PC-9 (cell line): ENCODE measurements at regions not wholly inside any gene's neighbourhood (a gene's known extent, or its start where the extent isn't known, plus 50 kb on each side); places are given as distances from the start of the nearest gene placed in this dataset.

Experiments used
- BruUV-seq: library from RNA; stranded (reverse); fragments of 400-500 nt; replicated peaks from 2 replicates; lab custom pipeline; 2021; lab: Mats Ljungman, UMichigan
- CTCF ChIA-PET: fragments of 300-600 bp; sonication (Branson Sonifier 250); formaldehyde crosslinking; loops from one replicate; lab custom pipeline; 2022; ENCODE audit warnings: antibody characterized with exemption; lab: Charles Lee
- POLR2A ChIA-PET: fragments of 300-600 bp; sonication (Branson Sonifier 250); formaldehyde crosslinking; loops from one replicate; lab custom pipeline; 2022; ENCODE audit warnings: antibody characterized with exemption; ENCODE audit not compliant: unreplicated experiment; lab: Charles Lee
- DNase-seq, 2 experiments: peaks; one replicate each; pipeline versions ENCODE4 v3.0.0 to v3.0.0-alpha.2; 2015 to 2022; ENCODE audit warnings: mixed read lengths in 1 of 2
- H2AFZ ChIP-seq: fragments of 200-600 bp; sonication (generic); 2 replicates; pipeline ENCODE4 v1.8.1; 2017; ENCODE audit warnings: antibody characterized with exemption
- H3F3A ChIP-seq: fragments of 200-600 bp; sonication (generic); 2 replicates; pipeline ENCODE4 v1.8.1; 2017; ENCODE audit warnings: antibody characterized with exemption, mild to moderate bottlenecking, low read depth; ENCODE audit not compliant: insufficient read depth
- H3K27ac ChIP-seq: fragments of 200-600 bp; sonication (generic); 2 replicates; pipeline ENCODE4 v1.6.1; 2016; ENCODE audit warnings: mixed run types
- H3K27me3 ChIP-seq: fragments of 200-600 bp; sonication (generic); 2 replicates; pipeline ENCODE4 v1.6.1; 2016; ENCODE audit warnings: low read depth, mixed run types; ENCODE audit not compliant: insufficient read depth
- H3K36me3 ChIP-seq: fragments of 200-600 bp; sonication (generic); 2 replicates; pipeline ENCODE4 v1.6.1; 2016; ENCODE audit warnings: low read depth, mixed run types
- H3K4me1 ChIP-seq: fragments of 200-600 bp; sonication (generic); replicated peaks from 2 replicates; pipeline ENCODE4 v1.6.1; 2016; ENCODE audit warnings: mixed run types; ENCODE audit not compliant: insufficient read depth
- H3K4me2 ChIP-seq: fragments of 200-600 bp; sonication (generic); 2 replicates; pipeline ENCODE4 v1.6.1; 2017; ENCODE audit warnings: mixed run types
- H3K4me3 ChIP-seq: fragments of 200-600 bp; sonication (generic); 2 replicates; pipeline ENCODE4 v1.6.1; 2016; ENCODE audit warnings: mixed run types
- H3K79me2 ChIP-seq: fragments of 200-600 bp; sonication (generic); 2 replicates; pipeline ENCODE4 v1.6.1; 2017; ENCODE audit warnings: low read depth, mixed run types
- H3K9me2 ChIP-seq: fragments of 200-600 bp; sonication (generic); 2 replicates; pipeline ENCODE4 v1.8.1; 2017; ENCODE audit warnings: mild to moderate bottlenecking; ENCODE audit not compliant: insufficient read depth
- H3K9me3 ChIP-seq: fragments of 200-600 bp; sonication (generic); 2 replicates; pipeline ENCODE4 v1.8.1; 2016; ENCODE audit warnings: low read depth; ENCODE audit not compliant: insufficient read depth
- H4K20me1 ChIP-seq: fragments of 200-600 bp; sonication (generic); 2 replicates; pipeline ENCODE4 v1.8.1; 2017; ENCODE audit not compliant: insufficient read depth
- CTCF ChIP-seq: fragments of 200-600 bp; sonication (generic); conservative IDR thresholded peaks from 2 replicates; pipeline ENCODE4 v1.6.1; 2017; ENCODE audit warnings: mixed run types, antibody characterized with exemption, mild to moderate bottlenecking, moderate library complexity
- EZH2 ChIP-seq: fragments of 200-600 bp; sonication (generic); IDR thresholded peaks from 2 replicates; pipeline ENCODE4 v1.8.0; 2017; ENCODE audit warnings: antibody characterized with exemption, low read depth
- intact Hi-C: fragments of 100-400 bp; cut with micrococcal nuclease; formaldehyde crosslinking; loops from one replicate; pipeline ENCODE4 v1.10.0; 2022; ENCODE audit not compliant: unreplicated experiment

DNA sequence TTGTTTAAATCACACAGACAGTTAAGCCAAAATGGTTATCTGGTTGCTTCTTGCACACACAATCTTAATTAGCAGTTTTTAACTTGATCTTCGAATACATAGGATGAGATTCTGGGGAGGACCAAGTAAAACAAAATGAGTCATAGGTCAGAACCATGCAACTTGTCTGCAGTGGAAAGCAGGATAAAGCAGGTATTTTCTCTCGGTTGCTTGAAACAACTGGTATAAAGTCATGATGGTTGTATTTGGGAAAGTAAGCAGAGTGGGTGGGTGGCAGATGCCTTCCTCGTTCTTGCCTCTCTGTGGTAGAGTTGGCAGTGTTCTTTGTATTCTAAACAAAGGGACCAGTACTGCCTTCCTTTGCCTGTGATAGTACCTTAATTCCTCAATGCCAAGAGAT is 167.0 kb downstream of the COG6 start:
- H3K4me3 ChIP-seq = no peak overlapping the region
- POLR2A ChIA-PET = no interaction called here
- no peaks in the 10 kb centered on the region for H3K36me3 ChIP-seq
- no peak for DNase-seq
- no peaks in the 10 kb centered on the region for H3K4me1 ChIP-seq
- H3K9me3 ChIP-seq = no peaks in the 10 kb centered on the region
- no peak overlapping the region for H2AFZ ChIP-seq
- TF ChIP-seq EZH2 = no peak
- TF ChIP-seq CTCF = no peak
- no peaks in the 10 kb centered on the region for H3K27me3 ChIP-seq
- H3F3A ChIP-seq = no peaks in the 10 kb centered on the region
- CTCF ChIA-PET = no interaction called here
- H3K4me2 ChIP-seq = no peak overlapping the region
- intact Hi-C loops = no loop called here
- no TSS peak for BruUV-seq
- H3K79me2 ChIP-seq = no peaks in the 10 kb centered on the region
- no peaks in the 10 kb centered on the region for H4K20me1 ChIP-seq
- no peaks in the 10 kb centered on the region for H3K9me2 ChIP-seq
- H3K27ac ChIP-seq = no peak overlapping the region

DNA sequence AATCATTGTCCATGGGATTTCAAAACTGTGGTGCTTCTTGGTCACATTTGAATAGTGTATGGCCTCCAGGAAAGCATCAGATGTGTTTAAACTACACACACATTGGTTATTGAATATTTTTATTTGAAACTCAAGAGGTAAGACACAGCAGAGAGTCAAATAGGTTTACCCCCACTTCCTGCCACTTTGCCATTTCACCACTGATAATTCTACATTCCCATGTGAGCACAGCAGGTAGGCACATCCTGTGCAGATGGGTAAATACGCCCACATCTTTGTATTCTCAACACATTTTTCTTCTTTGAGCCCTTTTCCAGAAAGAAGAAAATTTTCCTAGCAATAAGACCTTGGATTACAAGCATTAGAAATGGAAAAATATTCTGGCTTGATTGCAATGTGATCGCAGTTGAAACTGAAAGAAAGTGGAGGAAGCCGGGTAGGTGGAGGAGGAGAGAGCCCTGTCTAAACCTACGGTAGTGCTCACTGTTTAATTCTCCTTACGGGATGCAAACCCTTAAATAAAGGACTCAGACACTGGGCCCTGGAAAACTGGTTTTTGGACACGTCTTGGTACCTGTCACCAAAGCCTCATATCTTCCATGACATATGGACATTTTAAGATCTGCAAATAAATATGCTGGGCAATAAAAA is 167.7 kb downstream of the COG6 start:
- Histone ChIP-seq H4K20me1 (no peaks in the 10 kb centered on the region), H3K27ac (no peak overlapping the region), H3K27me3 (no peaks in the 10 kb centered on the region), H3K4me1 (no peaks in the 10 kb centered on the region), H3K9me2 (no peaks in the 10 kb centered on the region), H3K9me3 (no peaks in the 10 kb centered on the region), H3K79me2 (no peaks in the 10 kb centered on the region), H3K4me3 (no peak overlapping the region), H3K36me3 (no peaks in the 10 kb centered on the region), H2AFZ (no peak overlapping the region), H3F3A (no peaks in the 10 kb centered on the region), H3K4me2 (no peak overlapping the region)
- DNase-seq = no peak
- ChIA-PET CTCF (no interaction called here), POLR2A (no interaction called here)
- intact Hi-C loops = no loop called here
- TF ChIP-seq CTCF (no peak), EZH2 (no peak)
- no TSS peak for BruUV-seq

DNA sequence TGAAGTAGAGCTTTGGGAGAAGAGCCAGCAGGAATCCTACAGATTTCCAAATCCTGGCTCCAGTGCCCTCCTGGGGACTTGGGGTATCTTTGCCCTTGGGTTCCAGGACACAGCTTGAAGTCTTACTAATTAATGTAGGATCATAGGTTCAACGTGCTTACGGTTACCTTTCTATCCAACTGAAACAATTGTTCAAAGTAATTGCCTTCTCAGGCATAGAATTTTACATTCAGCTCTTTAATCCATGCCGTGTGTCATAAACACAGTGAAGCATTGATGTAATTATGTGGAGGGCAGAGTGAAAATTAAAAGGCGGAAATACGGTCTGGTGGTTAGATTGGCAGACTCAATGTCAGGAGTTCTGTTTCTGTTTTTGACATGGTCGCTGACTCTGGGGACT is 170.4 kb downstream of the COG6 start:
- H3K4me2 ChIP-seq = no peak overlapping the region
- intact Hi-C loops = no loop called here
- H3K4me1 ChIP-seq = no peaks in the 10 kb centered on the region
- no peak overlapping the region for H2AFZ ChIP-seq
- TF ChIP-seq CTCF (no peak), EZH2 (no peak)
- no peak for DNase-seq
- H3K4me3 ChIP-seq = no peak overlapping the region
- no peak overlapping the region for H3K27ac ChIP-seq
- no peaks in the 10 kb centered on the region for H3K9me2 ChIP-seq
- POLR2A ChIA-PET = no interaction called here
- H3K9me3 ChIP-seq = no peaks in the 10 kb centered on the region
- H4K20me1 ChIP-seq = no peaks in the 10 kb centered on the region
- H3K27me3 ChIP-seq = no peaks in the 10 kb centered on the region
- H3K36me3 ChIP-seq = no peaks in the 10 kb centered on the region
- CTCF ChIA-PET = no interaction called here
- no peaks in the 10 kb centered on the region for H3K79me2 ChIP-seq
- no peaks in the 10 kb centered on the region for H3F3A ChIP-seq
- no TSS peak for BruUV-seq
